ENCODE measurements at regions not wholly inside any gene's neighbourhood (a gene's known extent, or its start where the extent isn't known, plus 50 kb on each side); places are given as distances from the start of the nearest gene placed in this dataset.

DNA sequence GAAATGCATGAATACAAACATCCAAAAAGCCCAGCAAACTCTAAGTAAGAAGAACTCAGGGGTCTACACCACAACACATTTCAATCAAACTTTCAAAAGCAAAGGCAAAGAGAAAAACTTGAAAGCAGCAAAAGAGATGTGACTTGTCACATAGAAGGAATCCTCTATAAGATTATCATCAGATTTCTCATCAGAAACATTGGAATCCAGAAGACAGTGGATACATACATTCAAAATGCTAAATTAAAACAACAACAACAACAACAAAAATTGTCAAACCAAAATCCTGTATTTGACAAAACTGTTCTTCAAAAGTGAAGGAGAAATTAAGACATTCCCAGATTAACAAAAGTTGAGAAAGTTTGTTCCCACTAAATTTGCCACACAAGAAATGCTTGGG lies 362.7 kb downstream of the ZNF608 start:
- in situ Hi-C loops (cut with HindIII; ENCODE audit: low sequenced_read_pairs) = no loop called here

DNA sequence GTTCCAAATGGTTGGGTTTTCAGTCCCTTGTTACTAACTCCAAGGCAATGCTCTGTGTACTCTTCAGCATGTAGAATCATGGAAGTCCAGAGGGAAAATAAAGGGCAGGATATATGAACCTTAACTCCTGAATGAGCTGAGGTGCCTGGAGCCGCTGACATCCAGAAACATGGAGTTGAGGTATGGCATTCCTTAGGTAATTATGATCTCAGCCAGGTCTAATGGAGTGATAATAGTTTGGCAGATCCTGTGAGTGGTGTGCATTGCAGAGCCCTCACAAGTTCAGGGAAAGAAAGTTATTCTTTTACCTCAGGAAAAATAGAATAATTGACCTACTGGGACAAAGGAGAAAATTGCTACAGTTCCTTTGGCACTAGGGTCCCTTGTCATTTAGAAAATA lies 369.1 kb downstream of the ZNF608 start:
- in situ Hi-C loops (cut with HindIII; ENCODE audit: low sequenced_read_pairs) = no loop called here
- DNase-seq (ENCODE audit: low spot score) = no peak

More for the DNA sequence above, 362.7 kb downstream of the ZNF608 start:
- no peak for DNase-seq (ENCODE audit: low spot score)

DNA sequence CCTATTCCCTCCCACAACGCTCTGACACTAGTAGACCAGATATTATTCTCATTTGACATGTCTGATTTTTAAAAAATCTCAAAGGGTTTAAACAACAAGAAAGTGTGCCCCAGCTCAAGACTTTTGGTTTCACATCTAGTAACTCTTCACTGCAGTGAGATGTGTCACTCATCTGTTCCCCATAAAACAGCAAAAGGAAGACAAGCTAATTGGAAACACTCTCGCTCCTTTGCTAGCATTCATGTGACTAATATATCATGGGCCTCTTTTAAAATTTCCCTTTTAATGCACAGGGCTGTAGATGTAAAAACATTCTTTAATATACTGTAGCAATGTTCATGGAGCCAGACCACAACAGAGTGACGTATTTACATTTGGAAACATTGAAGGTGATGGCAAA lies 372.6 kb downstream of the ZNF608 start:
- DNase-seq (ENCODE audit: low spot score) = no peak
- in situ Hi-C loops (cut with HindIII; ENCODE audit: low sequenced_read_pairs) = no loop called here

DNA sequence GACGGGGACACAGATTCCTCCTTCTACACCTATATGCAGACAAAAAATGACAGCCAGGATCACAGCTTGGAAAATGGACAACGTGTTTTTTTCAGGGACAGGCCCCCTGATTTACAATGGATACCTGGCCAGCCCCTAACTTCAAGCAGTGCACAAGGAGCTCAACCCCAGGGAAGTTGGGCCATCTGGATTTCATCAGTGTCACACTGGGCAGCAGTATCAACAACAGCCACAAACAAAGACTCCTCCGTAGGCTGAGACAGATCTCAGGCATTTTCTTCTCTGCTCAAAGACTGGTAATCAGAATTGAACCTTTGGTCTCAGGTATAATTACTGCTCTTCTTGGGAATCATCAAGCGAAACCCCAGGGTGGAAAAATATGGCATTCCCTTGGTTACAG lies 374.0 kb downstream of the ZNF608 start:
- no peak for DNase-seq (ENCODE audit: low spot score)
- in situ Hi-C loops (cut with HindIII; ENCODE audit: low sequenced_read_pairs) = no loop called here

DNA sequence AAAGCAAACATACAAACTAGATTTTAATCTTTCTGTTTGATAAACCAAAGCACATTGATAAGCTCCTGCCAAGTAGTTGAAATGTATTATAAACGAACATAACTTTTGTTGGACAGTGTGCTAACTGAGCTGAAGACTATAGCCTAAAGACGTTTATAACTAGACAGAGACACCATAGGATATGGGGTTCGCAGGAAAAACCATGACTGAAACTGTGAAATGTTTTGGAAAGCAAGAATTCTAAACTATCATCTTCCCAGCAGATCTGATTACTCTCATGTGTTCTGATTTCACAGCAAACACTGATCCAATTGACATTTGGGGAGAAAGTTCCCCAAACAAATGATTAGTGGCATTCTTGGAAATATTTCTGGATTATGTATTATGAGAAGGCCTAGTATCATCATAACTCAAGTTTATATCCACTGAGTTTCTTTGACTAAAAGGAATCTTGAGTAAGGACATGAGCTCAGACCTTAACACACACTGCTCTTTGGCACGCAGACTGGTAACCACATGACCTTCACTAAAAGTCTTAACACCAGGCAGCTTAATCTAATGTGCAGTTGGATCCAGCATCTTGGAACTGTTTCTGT lies 375.2 kb downstream of the ZNF608 start:
- in situ Hi-C loops (cut with HindIII; ENCODE audit: low sequenced_read_pairs) = no loop called here
- no peak for DNase-seq (ENCODE audit: low spot score)

DNA sequence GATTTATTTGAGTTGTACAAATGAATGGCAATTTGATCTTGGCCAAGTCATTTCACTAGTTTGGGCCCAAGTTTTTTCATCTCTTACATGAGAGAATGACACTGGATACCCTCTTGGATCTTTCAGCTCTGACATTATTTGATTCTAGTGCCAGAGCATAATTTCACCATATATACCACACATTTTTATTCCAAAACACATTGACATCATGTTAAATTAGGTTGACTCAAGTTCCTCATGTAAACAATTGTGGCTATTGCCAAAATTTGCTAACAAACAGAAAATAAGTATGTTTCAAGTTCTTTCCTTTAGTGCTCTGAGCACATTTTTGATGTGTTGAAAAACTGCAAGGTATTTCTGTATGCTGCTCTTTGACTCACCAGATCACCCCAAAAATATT lies 375.8 kb downstream of the ZNF608 start:
- in situ Hi-C loops (cut with HindIII; ENCODE audit: low sequenced_read_pairs) = no loop called here
- DNase-seq (ENCODE audit: low spot score) = no peak

DNA sequence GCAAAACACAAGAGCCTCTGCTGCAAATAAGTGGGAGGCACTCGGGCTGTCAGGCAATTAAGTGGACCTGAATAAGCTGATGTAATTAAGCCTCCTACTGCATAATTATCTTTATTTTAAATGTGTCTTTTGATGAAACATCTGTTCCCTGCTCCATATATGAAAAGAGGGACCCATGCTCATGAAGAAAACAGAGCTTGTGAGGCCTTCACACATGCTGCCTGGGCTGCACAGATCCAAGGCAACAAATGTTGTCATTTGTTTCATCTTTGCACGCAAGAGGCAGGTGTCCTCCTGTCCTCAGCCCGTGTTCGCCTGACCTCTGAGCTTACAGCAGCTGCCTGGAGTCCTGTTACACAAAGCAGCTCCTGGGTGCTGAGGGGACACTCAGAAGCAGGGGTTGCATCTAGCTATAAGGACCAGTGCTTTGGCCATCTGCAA lies 381.1 kb downstream of the ZNF608 start:
- in situ Hi-C loops (cut with HindIII; ENCODE audit: low sequenced_read_pairs) = no loop called here
- DNase-seq (ENCODE audit: low spot score) = no peak

DNA sequence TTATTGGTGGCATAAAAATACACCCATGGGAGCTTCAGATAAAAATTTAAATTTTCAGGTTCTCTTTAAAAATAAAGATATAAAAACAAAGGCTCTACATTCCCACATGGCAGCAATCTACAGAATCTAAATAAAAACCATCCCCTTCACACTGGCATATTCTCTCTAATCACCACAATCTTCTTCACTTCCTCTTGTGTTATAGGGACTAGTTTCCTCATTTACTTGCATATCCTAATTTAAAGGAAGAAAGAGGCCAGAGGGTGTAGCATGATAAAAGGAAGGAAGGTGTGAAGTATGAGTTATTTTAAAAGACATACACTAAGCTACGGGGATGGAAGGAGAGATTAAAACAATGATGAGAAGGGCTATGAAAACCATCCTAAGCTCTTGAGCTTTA lies 390.5 kb downstream of the ZNF608 start:
- in situ Hi-C loops (cut with HindIII; ENCODE audit: low sequenced_read_pairs) = no loop called here
- DNase-seq (ENCODE audit: low spot score) = no peak

DNA sequence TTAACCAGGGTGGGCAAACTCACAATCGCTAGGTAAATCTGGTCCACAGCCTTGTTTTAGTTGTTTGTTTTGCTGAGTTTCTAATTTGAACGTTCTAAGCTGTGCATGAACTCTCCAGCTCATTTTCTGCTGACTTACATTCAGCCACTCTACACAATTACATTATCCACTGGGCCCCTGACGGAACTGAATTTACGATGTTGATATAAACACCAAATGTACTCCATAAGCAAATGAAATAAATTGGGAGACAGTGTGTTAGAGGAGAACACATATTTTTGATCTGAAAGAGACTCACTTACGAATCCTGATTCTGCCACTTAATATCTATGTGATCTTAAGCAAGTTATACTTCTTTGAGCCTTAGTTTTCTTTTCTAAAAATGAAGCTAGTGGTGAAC lies 393.4 kb downstream of the ZNF608 start:
- in situ Hi-C loops (cut with HindIII; ENCODE audit: low sequenced_read_pairs) = no loop called here
- DNase-seq (ENCODE audit: low spot score) = no peak

DNA sequence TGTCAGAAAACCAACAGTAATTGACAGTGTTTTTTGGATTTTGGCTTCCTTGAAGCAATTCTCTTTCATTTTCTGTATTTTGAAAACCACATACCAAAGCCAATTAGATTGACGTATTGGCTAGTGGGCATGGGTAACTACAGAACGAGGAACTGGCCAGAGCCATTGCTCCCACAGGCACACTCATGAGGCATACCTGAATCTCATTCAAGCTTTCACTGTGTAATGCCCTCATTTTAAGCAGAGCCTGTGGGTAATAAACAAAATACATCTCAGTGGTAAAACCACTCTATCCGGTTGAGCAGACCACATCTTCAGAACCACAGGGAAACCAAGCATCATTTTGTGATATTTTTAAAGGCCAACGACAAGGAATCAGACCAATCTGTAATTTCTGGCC lies 394.1 kb downstream of the ZNF608 start:
- in situ Hi-C loops (cut with HindIII; ENCODE audit: low sequenced_read_pairs) = no loop called here
- no peak for DNase-seq (ENCODE audit: low spot score)

DNA sequence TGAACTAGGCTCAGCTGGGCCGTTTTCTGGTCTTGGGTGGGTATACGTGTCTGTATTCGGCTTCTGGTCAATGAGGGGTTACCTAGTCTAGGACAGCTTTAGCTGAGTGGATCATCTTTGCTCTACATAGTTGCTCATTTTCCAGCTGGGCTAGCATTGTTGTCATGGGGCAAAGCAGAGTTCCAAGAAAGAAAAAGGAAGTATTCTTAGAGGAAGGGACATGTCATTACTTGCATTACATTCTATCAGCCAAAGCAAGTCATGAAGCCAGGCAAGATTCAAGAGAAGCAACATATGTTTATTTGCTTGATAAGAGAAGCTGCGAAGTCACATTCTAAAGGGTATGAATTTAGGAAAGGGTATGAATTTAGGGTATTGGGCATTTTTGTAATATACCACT lies 396.5 kb downstream of the ZNF608 start:
- no peak for DNase-seq (ENCODE audit: low spot score)
- in situ Hi-C loops (cut with HindIII; ENCODE audit: low sequenced_read_pairs) = no loop called here

DNA sequence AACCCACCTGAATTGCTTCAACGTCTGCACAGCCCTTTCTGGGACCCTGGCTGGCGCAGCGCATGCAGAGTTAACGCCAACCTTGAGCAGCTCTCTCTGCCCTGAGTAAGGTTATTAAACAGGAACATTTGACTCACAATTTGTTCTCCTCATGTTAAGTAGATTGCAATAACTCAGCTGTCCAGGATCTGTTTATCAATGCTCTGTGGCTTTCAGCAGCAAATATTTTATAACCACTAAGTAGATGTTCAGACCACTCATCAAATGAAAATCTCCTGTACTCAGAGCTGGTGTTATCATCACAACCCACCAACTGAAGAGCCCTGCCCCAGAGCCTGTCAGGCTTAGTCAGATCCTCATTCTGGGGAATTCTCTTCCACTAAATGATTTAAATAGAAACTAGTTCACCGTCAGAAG lies 403.0 kb downstream of the ZNF608 start:
- DNase-seq (ENCODE audit: low spot score) = no peak
- in situ Hi-C loops (cut with HindIII; ENCODE audit: low sequenced_read_pairs) = no loop called here

DNA sequence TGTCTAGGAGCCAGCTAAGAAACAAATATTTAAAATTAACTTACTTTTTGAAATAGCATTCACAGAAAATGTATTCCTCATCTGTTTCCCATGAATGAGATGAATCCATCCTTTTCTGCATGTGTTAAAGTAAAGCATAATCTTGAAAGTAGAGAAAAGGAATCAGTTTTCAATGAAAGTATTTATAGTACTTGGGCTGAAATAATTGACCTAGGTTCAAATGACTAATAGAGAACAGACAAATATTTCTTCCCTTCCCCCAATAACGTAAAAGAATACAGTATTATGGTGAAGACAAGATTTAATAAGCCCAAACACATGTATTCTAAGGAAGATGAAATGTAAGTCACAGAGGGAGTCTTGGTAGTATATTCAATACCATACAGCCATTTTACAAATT lies 403.5 kb downstream of the ZNF608 start:
- DNase-seq (ENCODE audit: low spot score) = no peak
- in situ Hi-C loops (cut with HindIII; ENCODE audit: low sequenced_read_pairs) = no loop called here

DNA sequence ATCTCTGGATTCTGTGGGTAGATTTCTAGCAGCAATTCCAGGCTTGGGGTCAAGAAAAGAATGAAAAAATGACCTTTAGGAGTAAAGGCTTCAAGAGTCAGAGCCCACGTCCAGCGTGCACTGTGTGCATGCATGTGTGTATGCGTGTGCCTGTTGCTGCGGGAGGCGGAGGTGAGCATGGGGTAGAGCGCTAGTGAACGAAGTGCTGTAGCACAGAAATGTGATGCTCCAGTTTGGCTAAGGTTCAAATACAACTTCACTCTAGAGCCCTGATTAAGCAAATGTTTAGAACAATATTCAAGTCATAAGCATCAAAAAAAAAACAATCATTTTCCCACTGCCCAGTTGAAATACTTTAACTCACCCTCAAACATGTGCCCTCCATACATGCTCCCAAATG lies 403.9 kb downstream of the ZNF608 start:
- in situ Hi-C loops (cut with HindIII; ENCODE audit: low sequenced_read_pairs) = no loop called here
- DNase-seq (ENCODE audit: low spot score) = peak; percentile 6

DNA sequence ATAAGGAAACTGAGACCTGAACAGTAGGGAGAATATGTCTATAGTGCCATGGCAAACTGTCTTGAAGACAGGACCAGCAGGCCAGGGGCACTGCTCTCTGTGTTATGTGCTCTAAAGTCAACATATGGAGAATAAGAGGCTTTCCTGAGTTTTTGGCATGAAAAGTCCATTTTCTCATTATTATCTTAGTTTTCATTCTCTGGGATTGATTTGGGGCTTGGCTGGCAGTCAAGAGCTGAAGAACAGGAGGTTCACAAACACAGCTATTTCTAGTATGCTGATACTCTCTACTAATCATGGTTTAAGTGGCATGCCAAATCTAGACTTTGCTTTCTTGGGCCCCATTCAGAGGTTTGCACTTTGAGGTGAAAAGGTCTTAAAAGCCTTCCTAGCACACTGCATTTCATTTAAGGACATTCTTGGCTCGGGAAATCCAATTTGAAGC lies 404.4 kb downstream of the ZNF608 start:
- in situ Hi-C loops (cut with HindIII; ENCODE audit: low sequenced_read_pairs) = no loop called here

DNA sequence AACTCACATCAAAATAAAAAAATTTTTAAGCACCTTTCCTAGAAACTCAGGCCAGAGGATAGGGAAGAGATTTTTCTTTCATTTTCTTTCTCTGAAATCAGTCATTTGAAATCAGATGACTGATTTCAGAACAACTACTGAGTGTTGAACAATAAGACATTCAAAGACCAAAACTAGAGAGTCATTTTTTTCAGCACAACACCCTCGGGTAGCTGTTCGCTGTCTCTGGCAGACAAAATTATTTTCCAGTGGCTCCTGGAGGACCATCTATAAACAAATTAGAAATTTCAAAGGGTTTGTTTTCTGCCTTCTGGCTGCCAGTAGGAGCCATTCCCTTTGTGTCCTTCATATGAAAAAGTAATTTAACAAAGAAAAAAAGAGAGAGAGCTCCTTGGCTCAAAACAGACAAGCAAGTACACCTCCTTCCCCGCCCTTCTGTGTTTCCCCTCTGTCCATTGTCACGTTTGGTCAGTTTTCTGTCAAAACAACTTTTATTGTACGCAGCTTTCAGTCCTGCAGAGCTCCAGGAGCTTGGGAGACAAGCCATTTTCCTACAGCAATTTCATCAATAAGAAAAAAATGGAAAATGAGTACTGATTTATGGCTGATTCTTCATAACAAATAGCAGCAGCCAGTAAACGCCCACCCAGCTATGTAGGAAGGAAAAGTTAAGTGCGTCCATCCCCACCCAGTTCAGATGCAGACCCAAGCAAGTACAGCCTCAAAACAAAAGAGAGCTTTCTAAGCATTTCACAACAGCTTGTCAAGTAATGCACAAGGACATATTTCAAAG lies 405.2 kb downstream of the ZNF608 start:
- in situ Hi-C loops (cut with HindIII; ENCODE audit: low sequenced_read_pairs) = no loop called here
- DNase-seq (ENCODE audit: low spot score) = peak; percentile 16

More for the DNA sequence above, 404.4 kb downstream of the ZNF608 start:
- DNase-seq (ENCODE audit: low spot score) = peak; percentile 94

DNA sequence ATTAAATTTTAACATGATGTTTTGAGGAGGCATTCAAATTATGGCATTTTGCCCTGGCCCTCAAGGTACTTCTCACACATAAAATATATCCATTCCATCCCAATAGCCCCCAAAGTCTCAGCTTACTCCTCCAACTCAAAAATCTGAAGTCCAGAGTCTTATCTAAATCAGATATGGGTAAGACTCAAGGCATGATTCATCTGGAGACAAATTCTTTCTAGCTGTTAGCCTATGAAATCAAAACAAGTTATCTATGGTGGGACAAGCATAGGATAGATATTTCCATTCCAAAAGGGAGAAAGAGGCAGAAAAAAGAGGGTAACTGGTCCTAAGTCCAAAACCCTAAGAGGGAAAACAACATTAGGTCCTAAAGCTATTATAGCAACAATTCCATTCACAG lies 408.4 kb downstream of the ZNF608 start:
- in situ Hi-C loops (cut with HindIII; ENCODE audit: low sequenced_read_pairs) = no loop called here

DNA sequence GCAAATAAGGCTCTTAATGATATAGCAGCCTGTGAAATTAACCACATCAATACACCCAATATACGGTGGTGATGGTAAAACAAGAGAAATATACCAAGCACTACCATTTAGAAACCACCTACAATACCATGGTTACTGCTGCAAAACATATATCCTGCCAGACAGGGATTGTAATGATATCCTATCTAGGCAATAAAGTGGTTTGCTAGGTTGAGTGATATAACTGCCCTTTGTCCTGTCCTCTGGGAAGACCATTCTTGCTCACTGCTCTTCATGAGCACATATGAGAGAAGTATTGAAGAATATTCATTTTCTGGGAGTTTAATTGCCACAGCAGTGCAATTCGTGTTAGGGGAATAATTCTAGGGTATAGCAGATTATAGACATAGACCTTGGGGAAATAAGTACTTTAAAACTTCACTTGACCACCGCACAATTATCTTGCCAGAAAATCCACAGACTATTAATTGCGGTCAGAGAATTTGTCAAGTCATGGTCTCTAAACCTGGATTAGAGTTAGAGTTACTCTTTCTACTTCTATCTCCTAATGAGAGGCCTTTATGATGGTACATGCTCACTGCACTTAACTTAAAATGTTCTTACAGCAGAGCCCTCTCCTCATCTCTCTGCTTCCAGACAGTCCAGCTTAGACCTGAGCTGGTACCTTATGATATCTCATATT lies 413.0 kb downstream of the ZNF608 start:
- in situ Hi-C loops (cut with HindIII; ENCODE audit: low sequenced_read_pairs) = no loop called here
- no peak for DNase-seq (ENCODE audit: low spot score)

More for the DNA sequence above, 408.4 kb downstream of the ZNF608 start:
- DNase-seq (ENCODE audit: low spot score) = no peak

DNA sequence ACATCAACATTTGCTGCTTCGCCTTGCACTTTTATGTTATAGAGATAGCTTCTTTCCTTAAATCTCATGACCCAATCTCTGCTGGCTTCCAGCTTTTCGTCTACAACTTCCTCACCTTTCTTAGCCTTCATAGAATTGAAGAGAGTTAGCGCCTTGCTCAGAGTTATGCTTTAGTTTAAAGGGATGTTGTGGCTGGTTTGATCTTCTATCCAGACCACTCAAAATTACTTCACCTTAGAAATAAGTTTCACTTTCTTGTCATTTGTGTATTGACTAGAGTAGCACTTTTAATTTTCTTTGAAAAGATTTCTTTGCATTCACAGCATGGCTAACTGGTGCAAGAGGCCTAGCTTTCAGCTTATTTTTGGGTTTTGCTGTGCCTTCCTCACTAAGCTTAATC lies 414.2 kb downstream of the ZNF608 start:
- no peak for DNase-seq (ENCODE audit: low spot score)
- in situ Hi-C loops (cut with HindIII; ENCODE audit: low sequenced_read_pairs) = no loop called here

DNA sequence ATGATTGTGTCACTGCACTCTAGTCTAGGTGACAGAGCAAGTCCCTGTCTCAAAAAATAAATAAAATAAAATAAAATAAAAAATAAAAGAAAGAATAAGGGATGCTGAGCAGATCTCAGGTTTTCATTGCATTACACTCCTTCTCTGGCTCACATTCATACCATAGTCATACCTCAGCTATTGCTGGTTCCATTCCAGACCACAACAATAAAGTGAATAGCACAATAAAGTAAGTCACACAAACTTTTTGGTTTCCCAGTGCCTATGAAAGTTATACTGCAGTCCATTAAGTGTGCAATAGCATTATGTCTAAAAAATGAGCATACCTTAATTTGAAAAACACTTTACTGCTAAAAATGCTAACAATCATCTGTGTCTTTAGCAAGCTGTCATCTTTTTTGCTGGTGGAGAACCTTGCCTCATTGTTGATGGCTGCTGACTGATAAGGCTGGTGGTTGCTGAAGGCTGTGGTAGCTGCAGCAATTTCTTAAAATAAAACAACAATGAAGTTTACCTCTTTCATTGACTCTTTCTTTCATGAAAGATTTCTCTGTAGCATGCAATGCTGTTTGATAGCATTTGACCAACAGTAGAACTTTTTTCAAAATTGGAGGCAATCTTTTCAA lies 415.7 kb downstream of the ZNF608 start:
- in situ Hi-C loops (cut with HindIII; ENCODE audit: low sequenced_read_pairs) = no loop called here
- no peak for DNase-seq (ENCODE audit: low spot score)
